ENCODE measurements at regions not wholly inside any gene's neighbourhood (a gene's known extent, or its start where the extent isn't known, plus 50 kb on each side); places are given as distances from the start of the nearest gene placed in this dataset.

GRCh38 chr2:61722318-61722717, 131.5 kb downstream of the FAM161A start:
- DNase-seq (ENCODE audit: low read depth): no peak

DNA sequence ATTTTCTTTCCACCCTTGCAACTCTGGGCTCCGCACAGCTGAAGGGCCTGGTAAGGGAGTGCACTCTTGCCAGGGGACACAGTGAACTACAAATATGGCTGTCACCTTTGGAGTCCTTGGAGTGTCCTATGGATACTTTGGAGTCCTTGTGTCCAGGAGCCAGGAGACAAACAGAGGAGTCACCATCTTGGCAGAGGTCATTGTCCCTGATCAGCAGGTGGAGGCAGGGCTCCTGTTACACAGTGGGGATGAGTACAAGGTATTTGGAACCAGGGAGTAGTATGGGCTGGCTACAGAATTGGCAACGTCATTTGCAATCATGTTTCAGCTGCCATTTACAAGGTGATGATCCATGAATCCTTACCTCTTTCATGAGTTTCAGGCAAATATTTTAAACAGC, 132.5 kb downstream of the FAM161A start:
- DNase-seq (ENCODE audit: low read depth): no peak

GRCh38 chr2:61720911-61721310, 132.9 kb downstream of the FAM161A start:
- DNase-seq (ENCODE audit: low read depth): peak; percentile 6

- DNase-seq (ENCODE audit: low read depth): no peak
Measured at GRCh38 chr2:61718965-61719364, 134.9 kb downstream of the FAM161A start.

- no peak for DNase-seq (ENCODE audit: low read depth)
Measured at GRCh38 chr2:61715506-61715905, 138.4 kb downstream of the FAM161A start.

GRCh38 chr2:61714210-61714609, 139.7 kb downstream of the FAM161A start:
- no peak for DNase-seq (ENCODE audit: low read depth)

- no peak for DNase-seq (ENCODE audit: low read depth)
Measured at GRCh38 chr2:61713457-61713856, 140.4 kb downstream of the FAM161A start.

GRCh38 chr2:61712060-61712459, 141.8 kb downstream of the FAM161A start:
- DNase-seq (ENCODE audit: low read depth): no peak

DNA sequence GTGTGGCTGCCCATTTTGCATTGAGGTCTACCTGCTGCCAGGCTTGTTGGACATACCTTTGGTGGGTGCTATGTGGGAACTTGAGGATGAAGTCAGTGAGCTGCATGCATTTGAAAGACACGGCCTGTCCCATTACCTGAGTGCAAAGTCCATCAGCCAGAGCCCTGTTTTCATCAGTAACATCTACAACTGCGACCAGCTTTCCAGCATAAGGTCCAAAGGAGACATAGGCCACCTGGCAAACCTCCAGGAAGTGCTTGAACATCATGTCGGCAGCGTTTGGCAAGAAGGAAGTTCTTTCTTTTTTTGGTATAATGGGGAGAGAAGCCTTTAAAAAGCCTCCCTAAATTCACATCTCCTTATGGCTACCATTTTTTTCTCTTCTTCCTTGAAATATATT, 143.1 kb downstream of the FAM161A start:
- DNase-seq (ENCODE audit: low read depth): no peak

DNA sequence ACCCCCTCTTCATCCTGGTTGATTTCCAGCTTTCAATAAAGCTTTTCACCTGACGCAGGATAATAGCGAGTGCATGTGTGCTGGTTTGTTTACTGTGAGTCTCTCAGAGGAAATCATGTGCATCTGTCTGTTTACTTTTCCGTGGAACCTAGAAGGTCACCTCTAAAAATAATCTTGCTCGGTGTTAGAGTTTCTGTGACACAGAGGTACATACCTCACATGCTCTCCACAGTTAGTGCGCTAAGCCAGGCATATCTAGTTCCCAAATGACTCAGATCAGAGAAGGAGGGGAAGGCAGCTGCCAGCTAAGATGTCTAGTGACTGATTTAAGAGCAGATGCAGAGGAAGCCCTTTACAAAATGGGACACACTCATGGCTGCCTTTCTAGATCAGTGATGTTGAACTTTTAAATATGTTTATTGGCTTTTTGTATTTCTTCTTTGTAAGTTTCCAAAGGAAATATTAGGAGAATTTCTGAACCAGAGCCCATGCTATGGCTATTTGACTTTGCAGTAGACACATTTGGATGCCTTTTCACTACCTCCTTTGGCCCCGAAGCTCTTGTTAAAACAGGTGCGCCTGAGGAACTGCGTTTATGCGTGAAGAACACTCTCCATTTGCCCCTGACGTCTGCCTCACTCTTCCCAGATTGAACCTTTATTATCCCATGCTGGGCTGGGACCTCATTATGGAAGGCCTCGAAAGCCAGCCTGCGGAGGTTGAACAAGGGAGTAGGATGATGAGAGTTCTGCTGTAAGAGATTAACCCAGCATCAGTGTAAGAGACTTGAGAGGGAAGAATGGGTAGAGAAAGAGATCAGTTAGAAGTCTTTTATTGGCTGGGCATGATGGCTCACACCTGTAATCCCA, 145.6 kb downstream of the FAM161A start:
- DNase-seq (ENCODE audit: low read depth): peak; percentile 89

GRCh38 chr2:61705625-61706024, 148.2 kb downstream of the FAM161A start:
- no peak for DNase-seq (ENCODE audit: low read depth)

DNA sequence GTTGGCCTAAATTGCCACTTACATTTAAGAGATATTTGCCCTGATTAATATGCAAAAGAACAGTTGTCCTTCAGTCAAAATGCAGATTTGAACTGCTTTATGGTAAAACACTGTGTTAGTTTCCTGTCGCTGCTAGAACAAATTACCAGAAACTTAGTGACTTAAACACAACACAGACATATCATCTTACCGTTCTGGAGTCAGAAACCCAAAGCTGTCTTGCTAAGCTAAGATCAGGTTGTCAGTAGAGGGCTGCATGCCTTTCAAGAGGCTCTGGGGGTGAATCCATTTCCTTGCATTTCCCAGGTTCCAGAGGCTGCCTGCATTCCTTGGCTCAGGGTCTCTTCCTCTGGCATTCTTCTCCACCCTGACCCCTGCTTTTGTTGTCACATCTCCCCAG, 149.5 kb downstream of the FAM161A start:
- no peak for DNase-seq (ENCODE audit: low read depth)

DNA sequence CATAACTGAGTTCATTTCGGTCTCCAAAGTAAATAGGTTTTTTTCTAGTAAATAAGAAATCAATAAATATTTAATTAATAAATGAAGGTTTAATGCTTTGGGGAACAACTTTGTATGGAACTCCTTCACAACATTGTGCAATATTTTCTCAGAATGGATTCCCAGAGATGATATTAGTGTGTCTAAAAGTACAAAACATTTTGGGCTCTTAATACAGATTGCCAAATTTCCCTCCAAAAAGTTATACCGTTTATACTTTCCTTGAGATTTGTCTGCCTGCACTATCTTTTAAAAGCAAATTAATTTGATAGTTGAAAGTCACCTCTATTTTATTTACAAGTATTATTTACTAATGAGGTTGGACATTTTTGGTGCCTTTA, 151.8 kb downstream of the FAM161A start:
- no peak for DNase-seq (ENCODE audit: low read depth)

DNA sequence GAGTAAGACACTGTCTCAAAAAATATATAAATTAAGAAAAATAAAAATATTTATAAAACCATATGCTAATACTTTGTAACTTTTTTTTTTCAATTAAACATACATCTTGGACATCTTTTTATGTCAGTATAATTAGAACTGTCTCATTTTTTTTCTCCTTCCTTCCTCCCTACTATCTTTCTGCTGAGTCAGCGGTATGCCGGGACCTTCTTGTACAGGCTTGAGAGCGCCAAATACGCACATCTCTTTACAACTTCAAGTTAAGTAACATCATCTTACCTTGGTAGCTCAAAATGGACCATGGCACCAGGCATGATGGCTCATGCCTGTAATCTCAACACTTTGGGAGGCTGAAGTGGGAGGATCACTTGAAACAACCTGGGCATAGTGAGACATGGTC, 153.4 kb downstream of the FAM161A start:
- DNase-seq (ENCODE audit: low read depth): no peak

DNA sequence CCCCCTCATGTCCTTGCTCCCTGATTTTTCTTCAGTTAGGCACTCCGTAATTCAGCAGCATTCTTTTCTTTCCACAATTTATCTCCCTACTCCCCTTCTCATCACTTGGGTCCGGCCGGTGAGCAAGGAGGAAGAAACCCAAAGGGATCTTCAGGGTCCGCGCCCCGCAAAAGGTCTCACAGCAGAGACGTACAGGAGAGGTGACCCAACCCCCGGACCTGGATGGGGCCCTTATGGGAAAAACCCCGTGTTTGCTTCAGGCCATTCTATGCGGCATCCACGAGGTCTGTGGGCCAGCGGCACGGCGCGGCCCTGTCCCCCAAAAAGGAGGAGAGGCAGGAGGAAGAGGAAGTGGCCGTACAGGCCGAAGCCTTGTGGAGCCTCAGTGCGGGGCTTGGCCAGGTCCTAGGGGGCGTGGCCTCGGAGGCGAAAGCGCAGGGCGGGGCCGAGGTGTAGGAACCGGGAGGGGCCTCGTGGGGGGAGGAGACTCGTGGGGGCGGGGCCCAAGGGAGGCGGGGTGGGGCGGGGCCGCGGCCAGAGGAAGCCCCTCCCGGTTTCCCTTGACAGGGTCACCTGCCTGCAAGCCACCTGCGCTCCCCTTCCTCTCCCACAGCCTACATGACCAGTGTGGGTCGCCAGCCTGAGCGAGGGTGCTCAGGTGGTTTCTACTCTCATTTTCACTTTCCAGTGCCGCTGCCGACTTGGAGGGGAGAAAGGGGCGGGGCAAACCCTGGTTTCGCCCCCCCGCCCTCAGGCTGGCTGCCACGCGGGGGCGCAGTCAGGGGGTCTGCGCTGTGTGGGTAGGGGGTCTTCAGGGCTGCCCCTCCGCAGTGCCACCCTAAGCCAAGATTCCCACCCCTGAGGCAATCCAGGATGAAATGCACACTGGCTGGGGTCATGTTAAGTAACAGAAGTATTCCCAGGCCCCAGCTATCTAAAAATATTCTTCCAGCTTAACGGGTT, 156.4 kb upstream of the XPO1 start:
- DNase-seq (ENCODE audit: low read depth): peak; percentile 67

- no peak for DNase-seq (ENCODE audit: low read depth)
Measured at GRCh38 chr2:61693744-61694143, 155.6 kb upstream of the XPO1 start.

- peak; percentile 52 for DNase-seq (ENCODE audit: low read depth)
Measured at GRCh38 chr2:61690078-61690596, 152.0 kb upstream of the XPO1 start.

DNA sequence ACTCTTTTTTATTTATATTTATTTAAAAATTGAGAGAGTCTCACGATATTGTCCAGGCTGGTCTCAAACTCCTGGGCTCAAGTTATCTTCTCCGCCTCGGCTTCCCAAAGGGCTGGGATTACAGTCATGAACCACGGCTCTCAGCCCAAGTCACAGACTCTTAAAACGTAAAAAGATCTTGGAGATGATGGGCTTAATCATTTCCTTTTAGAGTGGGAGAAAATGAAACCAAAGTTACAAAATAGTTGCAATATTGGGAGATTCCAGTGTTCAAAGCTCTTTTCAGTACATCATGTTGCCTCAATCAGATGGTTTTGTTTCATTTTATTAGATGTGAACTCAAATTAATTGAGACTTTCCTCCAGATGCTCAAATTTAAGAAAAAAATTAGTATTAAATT, 151.4 kb upstream of the XPO1 start:
- peak; percentile 26 for DNase-seq (ENCODE audit: low read depth)

DNA sequence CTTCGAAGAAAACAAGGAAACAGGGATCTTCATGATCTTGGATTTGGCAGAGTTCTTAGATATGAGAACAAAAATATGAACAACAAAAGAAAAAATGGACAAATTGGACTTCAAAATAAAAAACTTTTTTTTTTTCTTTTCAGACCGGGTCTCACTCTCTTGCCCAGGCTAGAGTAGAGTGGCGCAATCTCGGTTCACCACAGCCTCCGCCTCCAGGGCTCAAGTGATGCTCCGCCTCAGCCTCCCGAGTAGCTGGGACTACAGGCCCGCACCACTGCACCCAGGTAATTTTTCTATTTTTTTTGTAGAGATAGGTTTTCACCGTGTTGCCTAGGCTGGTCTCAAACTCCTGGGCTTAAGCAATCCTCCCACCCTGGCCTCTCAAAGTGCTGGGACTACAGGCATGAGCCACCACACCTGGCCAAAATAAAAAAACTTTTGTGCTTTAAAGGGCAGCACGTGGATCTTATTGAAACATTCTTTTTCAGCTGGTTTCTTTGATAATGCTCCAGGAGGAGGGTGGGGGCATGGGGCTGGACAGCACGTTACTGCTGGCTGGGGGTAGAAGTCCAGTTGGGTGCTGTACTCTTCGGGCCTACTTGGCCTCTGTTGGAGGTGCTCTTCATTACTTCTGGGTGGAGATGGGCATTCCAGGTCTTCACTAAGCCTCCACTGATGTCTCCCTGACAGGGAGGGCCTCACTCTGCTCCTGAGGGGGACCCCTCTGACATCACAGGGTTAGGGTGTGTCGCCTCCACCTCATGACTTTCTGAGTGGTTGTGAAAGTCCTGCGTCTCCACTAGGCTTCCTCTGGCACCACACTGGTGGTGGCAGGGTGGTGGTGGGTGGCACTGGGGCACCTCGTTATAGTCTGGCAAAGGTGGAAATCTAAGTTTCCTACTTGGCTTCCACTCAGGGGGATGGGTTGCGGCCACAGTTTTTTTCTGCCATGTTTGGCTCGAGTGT, 150.5 kb upstream of the XPO1 start:
- DNase-seq (ENCODE audit: low read depth): no peak

- DNase-seq (ENCODE audit: low read depth): no peak
Measured at GRCh38 chr2:61679096-61679495, 140.9 kb upstream of the XPO1 start.

GRCh38 chr2:61677942-61678341, 139.8 kb upstream of the XPO1 start:
- no peak for DNase-seq (ENCODE audit: low read depth)

Measured in renal cortical epithelial cell (primary cell).